NB4 (cell line): ENCODE measurements at regions not wholly inside any gene's neighbourhood (a gene's known extent, or its start where the extent isn't known, plus 50 kb on each side); places are given as distances from the start of the nearest gene placed in this dataset.

ENCODE experiments used
- DNase-seq: peaks from one replicate; pipeline ENCODE4 v3.0.0; 2010; ENCODE audit warnings: low read depth
- H3K4me3 ChIP-seq: one replicate; pipeline ENCODE4 v1.5.1; 2011; ENCODE audit warnings: mild to moderate bottlenecking, low read depth, low read length, moderate library complexity
- MYC ChIP-seq: IDR thresholded peaks from 2 replicates; pipeline ENCODE4 v1.6.1; 2011; ENCODE audit warnings: low read depth, low read length
- POLR2A ChIP-seq: IDR thresholded peaks from 2 replicates; pipeline ENCODE4 v1.6.1; 2011; ENCODE audit warnings: mild to moderate bottlenecking; ENCODE audit not compliant: insufficient read length; ENCODE audit errors: extremely low read depth
- TF ChIP-seq, protein P1 (sequence below): IDR thresholded peaks from 2 replicates; pipeline ENCODE4 v1.6.1; 2011; ENCODE audit warnings: low read depth, low read length
- TF ChIP-seq, protein P2 (sequence below): IDR thresholded peaks from one replicate; pipeline ENCODE4 v1.5.1; 2012; ENCODE audit warnings: low read depth, low read length

DNA sequence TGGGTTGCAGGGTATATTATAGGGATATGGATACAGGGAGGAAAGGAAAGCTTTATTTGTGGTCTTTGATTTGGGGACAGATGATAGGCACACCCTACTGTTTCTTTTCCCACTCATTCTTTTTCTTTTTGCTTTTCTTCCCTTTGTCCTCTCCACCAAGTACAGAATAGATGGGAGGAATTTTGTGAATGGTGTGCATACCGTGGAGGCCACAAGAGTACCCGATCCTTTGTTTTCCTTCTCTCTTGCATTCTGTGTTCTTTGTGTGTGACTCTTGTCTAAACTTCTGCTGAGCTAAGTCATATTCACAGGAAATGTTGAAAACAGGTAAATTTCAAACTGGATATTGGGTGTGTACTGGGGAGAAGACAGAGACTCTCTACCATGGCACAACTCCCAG lies 321.4 kb upstream of the SLC8A1 start:
- TF ChIP-seq POLR2A (no peak), MYC (no peak)
- TF ChIP-seq, protein P1, sequence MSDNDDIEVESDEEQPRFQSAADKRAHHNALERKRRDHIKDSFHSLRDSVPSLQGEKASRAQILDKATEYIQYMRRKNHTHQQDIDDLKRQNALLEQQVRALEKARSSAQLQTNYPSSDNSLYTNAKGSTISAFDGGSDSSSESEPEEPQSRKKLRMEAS, result no peak
- TF ChIP-seq, protein P2, sequence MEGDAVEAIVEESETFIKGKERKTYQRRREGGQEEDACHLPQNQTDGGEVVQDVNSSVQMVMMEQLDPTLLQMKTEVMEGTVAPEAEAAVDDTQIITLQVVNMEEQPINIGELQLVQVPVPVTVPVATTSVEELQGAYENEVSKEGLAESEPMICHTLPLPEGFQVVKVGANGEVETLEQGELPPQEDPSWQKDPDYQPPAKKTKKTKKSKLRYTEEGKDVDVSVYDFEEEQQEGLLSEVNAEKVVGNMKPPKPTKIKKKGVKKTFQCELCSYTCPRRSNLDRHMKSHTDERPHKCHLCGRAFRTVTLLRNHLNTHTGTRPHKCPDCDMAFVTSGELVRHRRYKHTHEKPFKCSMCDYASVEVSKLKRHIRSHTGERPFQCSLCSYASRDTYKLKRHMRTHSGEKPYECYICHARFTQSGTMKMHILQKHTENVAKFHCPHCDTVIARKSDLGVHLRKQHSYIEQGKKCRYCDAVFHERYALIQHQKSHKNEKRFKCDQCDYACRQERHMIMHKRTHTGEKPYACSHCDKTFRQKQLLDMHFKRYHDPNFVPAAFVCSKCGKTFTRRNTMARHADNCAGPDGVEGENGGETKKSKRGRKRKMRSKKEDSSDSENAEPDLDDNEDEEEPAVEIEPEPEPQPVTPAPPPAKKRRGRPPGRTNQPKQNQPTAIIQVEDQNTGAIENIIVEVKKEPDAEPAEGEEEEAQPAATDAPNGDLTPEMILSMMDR, result no peak
- no peak overlapping the region for H3K4me3 ChIP-seq
- DNase-seq, result no peak

DNA sequence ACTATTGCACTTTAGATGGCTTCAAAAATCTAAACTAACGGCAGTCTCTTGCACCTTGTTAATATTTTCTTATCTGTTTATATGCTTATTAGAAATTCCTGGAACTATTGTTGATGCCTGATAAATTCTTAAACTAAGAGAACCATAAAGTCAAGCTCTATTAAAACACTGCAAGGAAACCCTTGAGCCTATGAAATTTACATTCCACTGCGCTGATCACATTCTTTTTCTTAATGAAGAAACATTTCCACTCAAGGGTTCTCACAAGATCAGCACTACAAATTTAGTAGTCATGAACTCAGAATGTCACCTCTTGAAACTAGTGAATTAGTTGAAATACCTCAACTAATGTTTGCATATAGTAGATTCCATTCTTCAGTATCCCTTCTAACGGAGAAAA lies 331.8 kb upstream of the SLC8A1 start:
- TF ChIP-seq, protein P2, result no peak
- TF ChIP-seq MYC (no peak), POLR2A (no peak)
- TF ChIP-seq, protein P1, result no peak
- no peak for DNase-seq
- H3K4me3 ChIP-seq, result no peak overlapping the region

DNA sequence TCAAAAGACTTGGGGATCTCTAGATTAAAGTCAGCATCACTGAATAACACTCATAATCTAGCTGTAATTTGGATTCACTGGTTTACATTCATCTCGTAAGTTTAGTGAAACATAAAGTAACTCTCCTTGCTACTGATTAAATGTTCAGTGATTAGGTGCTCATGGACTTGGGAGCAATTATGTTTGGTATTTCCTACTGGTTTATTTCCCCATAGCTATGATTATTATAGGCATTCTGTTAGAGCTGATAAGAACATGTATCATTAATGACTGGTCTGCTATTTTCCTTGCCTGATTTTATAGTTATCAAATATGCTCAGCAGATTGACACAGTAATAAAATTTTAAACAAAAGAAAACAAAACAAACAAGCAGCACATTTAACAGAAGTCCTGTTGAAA lies 334.7 kb upstream of the SLC8A1 start:
- DNase-seq, result no peak
- H3K4me3 ChIP-seq, result no peak overlapping the region
- TF ChIP-seq MYC (no peak), POLR2A (no peak)
- TF ChIP-seq, protein P2, result no peak
- TF ChIP-seq, protein P1, result no peak

DNA sequence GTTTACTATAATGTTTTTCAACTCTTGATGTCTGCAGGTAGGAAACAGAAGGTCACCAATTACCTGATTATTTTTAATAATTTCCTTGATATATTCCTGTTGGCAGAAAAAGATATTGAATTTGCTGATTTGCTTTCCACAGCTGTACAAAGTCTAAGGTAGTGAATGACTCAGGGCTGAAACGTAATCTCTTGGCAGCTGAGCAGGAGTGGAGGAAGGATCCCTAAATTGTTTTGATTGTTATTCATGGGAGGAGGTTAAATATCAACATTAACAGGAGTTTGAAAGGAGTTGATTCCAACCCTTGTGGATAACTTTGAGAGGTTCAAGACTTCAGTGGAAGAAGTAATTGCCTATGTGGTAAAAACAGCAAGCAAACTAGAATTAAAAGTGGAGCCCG lies 345.2 kb upstream of the SLC8A1 start:
- no peak for DNase-seq
- TF ChIP-seq POLR2A (no peak), MYC (no peak)
- TF ChIP-seq, protein P1, result no peak
- TF ChIP-seq, protein P2, result no peak
- H3K4me3 ChIP-seq, result no peak overlapping the region

DNA sequence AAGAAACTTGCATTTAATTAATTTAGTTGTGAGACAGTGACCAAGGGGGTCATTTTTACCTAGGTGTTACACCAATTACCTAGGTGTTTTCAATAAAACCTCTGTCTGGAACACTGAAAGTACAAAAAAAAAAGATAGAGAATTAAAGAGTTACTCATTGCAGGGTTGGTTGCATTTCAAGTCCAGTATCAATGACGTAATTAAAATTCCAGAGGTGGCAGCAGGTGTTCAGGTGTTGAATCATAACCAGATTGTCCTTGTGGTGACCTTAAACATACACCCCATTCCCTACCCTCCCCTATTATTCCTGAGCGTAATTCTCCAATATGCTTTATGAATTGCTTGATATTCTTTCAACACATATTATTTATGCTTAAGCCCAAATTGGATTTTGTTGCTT lies 352.0 kb upstream of the SLC8A1 start:
- H3K4me3 ChIP-seq, result no peak overlapping the region
- DNase-seq, result no peak
- TF ChIP-seq, protein P1, result no peak
- TF ChIP-seq MYC, result no peak
- TF ChIP-seq, protein P2, result no peak
- no peak for TF ChIP-seq POLR2A

DNA sequence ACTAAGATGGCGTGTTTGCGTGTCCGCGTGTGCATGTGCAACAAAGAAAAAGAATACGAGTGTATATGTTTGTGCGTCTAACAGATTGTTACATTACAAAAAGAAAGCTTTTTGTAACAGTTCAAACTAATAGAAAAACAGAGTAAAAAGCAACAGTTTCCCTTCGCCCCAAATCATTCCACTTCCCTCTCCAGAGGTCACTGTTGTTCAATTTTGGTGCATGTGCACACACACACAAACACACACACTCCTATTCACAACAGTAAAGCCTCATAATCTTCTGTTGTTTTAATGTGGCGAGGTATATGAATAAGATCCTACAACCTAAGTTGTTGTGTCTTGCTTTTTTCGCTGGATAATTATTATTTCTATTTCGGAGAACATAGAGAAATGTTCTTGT lies 357.3 kb upstream of the SLC8A1 start:
- TF ChIP-seq MYC (no peak), POLR2A (no peak)
- TF ChIP-seq, protein P1, result no peak
- TF ChIP-seq, protein P2, result no peak
- no peak for DNase-seq
- no peak overlapping the region for H3K4me3 ChIP-seq
